HEK293 (cell line): ENCODE measurements at regions not wholly inside any gene's neighbourhood (a gene's known extent, or its start where the extent isn't known, plus 50 kb on each side); places are given as distances from the start of the nearest gene placed in this dataset.

Source experiments
- CTCF ChIA-PET: fragments of 350-600 bp; formaldehyde crosslinking; extraction: SDS; loops from one replicate; lab custom pipeline; 2021; ENCODE audit warnings: antibody characterized with exemption; lab: Yijun Ruan, JAX
- POLR2A ChIA-PET: fragments of 300-600 bp; formaldehyde crosslinking; extraction: SDS; loops from one replicate; lab custom pipeline; 2020; ENCODE audit warnings: antibody characterized with exemption, inconsistent platforms; lab: Yijun Ruan, JAX
- H3K27ac ChIP-seq: fragments of 200-500 bp; sonication (Bioruptor generic); 2 replicates; pipeline ENCODE4 v1.5.1; 2014; ENCODE audit warnings: low read depth, low read length, control low read depth, inconsistent platforms; ENCODE audit errors: extremely low read depth
- H3K36me3 ChIP-seq, 2 experiments: fragments of 200-500 bp in 1 of 2; sonication (Bioruptor generic) in 1 of 2; 1 replicate in 1 of 2; 2 replicates in 1 of 2; pipeline ENCODE4 v1.5.1; 2014 to 2017; ENCODE audit warnings: inconsistent platforms in 2 of 2, low read length in 2 of 2; ENCODE audit not compliant: control insufficient read depth in 2 of 2, insufficient read depth in 1 of 2
- H3K4me1 ChIP-seq: fragments of 200-500 bp; sonication (Bioruptor generic); 2 replicates; pipeline ENCODE4 v1.5.1; 2014; ENCODE audit warnings: mild to moderate bottlenecking, low read length, inconsistent platforms; ENCODE audit not compliant: control insufficient read depth, insufficient read depth
- H3K4me3 ChIP-seq: 2 replicates; pipeline ENCODE4 v1.5.1; 2011; ENCODE audit warnings: low read depth, mild to moderate bottlenecking, control low read depth, low read length, moderate library complexity
- H3K9me3 ChIP-seq: fragments of 200-500 bp; sonication (Bioruptor generic); 2 replicates; pipeline ENCODE4 v1.5.1; 2014; ENCODE audit warnings: low read depth, low read length, inconsistent platforms; ENCODE audit not compliant: control insufficient read depth, insufficient read depth
- HOXD13 ChIP-seq: sonication (generic); formaldehyde crosslinking; IDR thresholded peaks from 2 replicates; pipeline ENCODE4 v1.8.0; 2022; ENCODE audit warnings: missing genetic modification reagents, borderline replicate concordance
- INSM2 ChIP-seq: fragments of 450-650 bp; formaldehyde crosslinking; IDR thresholded peaks from 2 replicates; pipeline ENCODE4 v1.5.1; 2016; ENCODE audit warnings: missing biosample characterization, missing genetic modification characterization
- KLF10 ChIP-seq: fragments of 450-650 bp; IDR thresholded peaks from 2 replicates; pipeline ENCODE4 v1.5.1; 2018; ENCODE audit warnings: missing biosample characterization, mild to moderate bottlenecking, missing genetic modification characterization
- KLF8 ChIP-seq: fragments of 450-650 bp; formaldehyde crosslinking; IDR thresholded peaks from 2 replicates; pipeline ENCODE4 v1.5.1; 2016; ENCODE audit warnings: missing biosample characterization, missing genetic modification characterization
- ZBTB8A ChIP-seq: fragments of 450-650 bp; formaldehyde crosslinking; IDR thresholded peaks from 2 replicates; pipeline ENCODE4 v1.5.1; 2016; ENCODE audit warnings: missing biosample characterization, missing genetic modification characterization
- ZNF146 ChIP-seq: fragments of 450-650 bp; formaldehyde crosslinking; IDR thresholded peaks from 2 replicates; pipeline ENCODE4 v1.5.1; 2016; ENCODE audit warnings: missing biosample characterization, missing genetic modification characterization
- ZNF302 ChIP-seq: fragments of 450-650 bp; formaldehyde crosslinking; IDR thresholded peaks from 2 replicates; pipeline ENCODE4 v1.5.1; 2016; ENCODE audit warnings: missing biosample characterization, missing genetic modification characterization, low read depth
- ZNF324 ChIP-seq: fragments of 450-650 bp; formaldehyde crosslinking; IDR thresholded peaks from 2 replicates; pipeline ENCODE4 v1.5.1; 2016; ENCODE audit warnings: missing biosample characterization, missing genetic modification characterization
- ZNF335 ChIP-seq: fragments of 450-650 bp; formaldehyde crosslinking; conservative IDR thresholded peaks from 2 replicates; pipeline ENCODE4 v1.5.1; 2016; ENCODE audit warnings: missing biosample characterization, missing genetic modification characterization
- ZNF510 ChIP-seq: fragments of 450-650 bp; formaldehyde crosslinking; IDR thresholded peaks from 2 replicates; pipeline ENCODE4 v1.5.1; 2018; ENCODE audit warnings: mild to moderate bottlenecking, missing genetic modification characterization, missing biosample characterization; ENCODE audit not compliant: insufficient replicate concordance
- ZNF610 ChIP-seq: fragments of 450-650 bp; formaldehyde crosslinking; IDR thresholded peaks from 2 replicates; pipeline ENCODE4 v1.5.1; 2016; ENCODE audit warnings: missing biosample characterization, missing genetic modification characterization, borderline replicate concordance
- ZNF747 ChIP-seq: fragments of 450-650 bp; formaldehyde crosslinking; IDR thresholded peaks from 2 replicates; pipeline ENCODE4 v1.5.1; 2016; ENCODE audit warnings: missing biosample characterization, missing genetic modification characterization
- ZNF837 ChIP-seq: fragments of 450-650 bp; formaldehyde crosslinking; IDR thresholded peaks from 2 replicates; pipeline ENCODE4 v1.5.1; 2016; ENCODE audit warnings: missing biosample characterization, missing genetic modification characterization
- TF ChIP-seq, protein P1 (sequence below): fragments of 450-650 bp; formaldehyde crosslinking; IDR thresholded peaks from 2 replicates; pipeline ENCODE4 v1.5.1; 2016; ENCODE audit warnings: missing biosample characterization, missing genetic modification characterization
- TF ChIP-seq, protein P2 (sequence below): fragments of 450-650 bp; formaldehyde crosslinking; IDR thresholded peaks from 2 replicates; pipeline ENCODE4 v1.5.1; 2017; ENCODE audit warnings: missing biosample characterization, missing genetic modification characterization
- TF ChIP-seq, protein P3 (sequence below): fragments of 450-650 bp; formaldehyde crosslinking; IDR thresholded peaks from 2 replicates; pipeline ENCODE4 v1.5.1; 2017; ENCODE audit warnings: missing biosample characterization, missing genetic modification characterization

GRCh38 chr4:45131020-45131419, 404.7 kb upstream of the GNPDA2 start:
- no peaks in the 10 kb centered on the region for H3K36me3 ChIP-seq
- CTCF ChIA-PET = no interaction called here
- TF ChIP-seq, protein P1, sequence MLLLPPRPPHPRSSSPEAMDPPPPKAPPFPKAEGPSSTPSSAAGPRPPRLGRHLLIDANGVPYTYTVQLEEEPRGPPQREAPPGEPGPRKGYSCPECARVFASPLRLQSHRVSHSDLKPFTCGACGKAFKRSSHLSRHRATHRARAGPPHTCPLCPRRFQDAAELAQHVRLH = no peak
- TF ChIP-seq ZBTB8A (tag by site-specific recombination) (no peak), ZNF747 (tag by site-specific recombination) (no peak), ZNF610 (tag by site-specific recombination) (no peak), KLF8 (tag by site-specific recombination) (no peak), HOXD13 (CRISPR knock-in tag) (no peak), ZNF324 (no peak), ZNF146 (no peak), ZNF510 (tag by site-specific recombination) (no peak)
- TF ChIP-seq, protein P2, sequence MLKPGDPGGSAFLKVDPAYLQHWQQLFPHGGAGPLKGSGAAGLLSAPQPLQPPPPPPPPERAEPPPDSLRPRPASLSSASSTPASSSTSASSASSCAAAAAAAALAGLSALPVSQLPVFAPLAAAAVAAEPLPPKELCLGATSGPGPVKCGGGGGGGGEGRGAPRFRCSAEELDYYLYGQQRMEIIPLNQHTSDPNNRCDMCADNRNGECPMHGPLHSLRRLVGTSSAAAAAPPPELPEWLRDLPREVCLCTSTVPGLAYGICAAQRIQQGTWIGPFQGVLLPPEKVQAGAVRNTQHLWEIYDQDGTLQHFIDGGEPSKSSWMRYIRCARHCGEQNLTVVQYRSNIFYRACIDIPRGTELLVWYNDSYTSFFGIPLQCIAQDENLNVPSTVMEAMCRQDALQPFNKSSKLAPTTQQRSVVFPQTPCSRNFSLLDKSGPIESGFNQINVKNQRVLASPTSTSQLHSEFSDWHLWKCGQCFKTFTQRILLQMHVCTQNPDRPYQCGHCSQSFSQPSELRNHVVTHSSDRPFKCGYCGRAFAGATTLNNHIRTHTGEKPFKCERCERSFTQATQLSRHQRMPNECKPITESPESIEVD (tag by site-specific recombination) = no peak
- TF ChIP-seq, protein P3, sequence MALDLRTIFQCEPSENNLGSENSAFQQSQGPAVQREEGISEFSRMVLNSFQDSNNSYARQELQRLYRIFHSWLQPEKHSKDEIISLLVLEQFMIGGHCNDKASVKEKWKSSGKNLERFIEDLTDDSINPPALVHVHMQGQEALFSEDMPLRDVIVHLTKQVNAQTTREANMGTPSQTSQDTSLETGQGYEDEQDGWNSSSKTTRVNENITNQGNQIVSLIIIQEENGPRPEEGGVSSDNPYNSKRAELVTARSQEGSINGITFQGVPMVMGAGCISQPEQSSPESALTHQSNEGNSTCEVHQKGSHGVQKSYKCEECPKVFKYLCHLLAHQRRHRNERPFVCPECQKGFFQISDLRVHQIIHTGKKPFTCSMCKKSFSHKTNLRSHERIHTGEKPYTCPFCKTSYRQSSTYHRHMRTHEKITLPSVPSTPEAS (tag by site-specific recombination) = no peak
- TF ChIP-seq, all 188 proteins: peak for 0
- H3K27ac ChIP-seq = no peak overlapping the region
- H3K9me3 ChIP-seq = no peaks in the 10 kb centered on the region
- H3K4me1 ChIP-seq = no peaks in the 10 kb centered on the region
- H3K4me3 ChIP-seq = no peak overlapping the region
- POLR2A ChIA-PET = no interaction called here

DNA sequence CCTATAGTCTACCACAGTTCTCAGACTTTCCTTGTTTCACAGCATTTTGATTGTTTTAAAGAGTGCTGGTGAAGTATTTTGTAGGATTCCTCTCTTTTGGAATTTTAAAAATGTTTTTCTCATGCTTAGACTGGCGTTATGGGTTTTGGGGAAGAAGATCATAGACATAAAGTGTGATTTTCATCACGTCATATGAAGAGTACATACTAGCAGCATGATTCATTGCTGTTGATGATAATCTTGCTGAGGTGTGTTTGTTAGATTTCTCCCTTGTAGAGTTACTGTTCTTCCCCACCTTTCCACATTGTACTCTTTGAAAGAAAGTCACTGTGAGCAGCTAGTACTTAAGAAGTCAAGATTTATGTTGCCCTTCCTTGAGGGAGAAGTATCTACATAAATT, 396.1 kb upstream of the GNPDA2 start:
- CTCF ChIA-PET = no interaction called here
- Histone ChIP-seq H3K4me1 (no peaks in the 10 kb centered on the region), H3K27ac (no peak overlapping the region), H3K4me3 (no peak overlapping the region)
- no peak for TF ChIP-seq INSM2 (tag by site-specific recombination)
- TF ChIP-seq, all 188 proteins: peak for 0
- POLR2A ChIA-PET = no interaction called here
- Histone ChIP-seq H3K36me3 (no peaks in the 10 kb centered on the region), H3K9me3 (no peaks in the 10 kb centered on the region)

GRCh38 chr4:45121426-45121975, 395.1 kb upstream of the GNPDA2 start:
- Histone ChIP-seq H3K27ac (no peak overlapping the region), H3K4me1 (no peaks in the 10 kb centered on the region), H3K4me3 (no peak overlapping the region), H3K9me3 (no peaks in the 10 kb centered on the region), H3K36me3 (no peaks in the 10 kb centered on the region)
- no peak for TF ChIP-seq ZNF837
- TF ChIP-seq KLF10 (tag by site-specific recombination) = no peak
- POLR2A ChIA-PET = no interaction called here
- CTCF ChIA-PET = no interaction called here

DNA sequence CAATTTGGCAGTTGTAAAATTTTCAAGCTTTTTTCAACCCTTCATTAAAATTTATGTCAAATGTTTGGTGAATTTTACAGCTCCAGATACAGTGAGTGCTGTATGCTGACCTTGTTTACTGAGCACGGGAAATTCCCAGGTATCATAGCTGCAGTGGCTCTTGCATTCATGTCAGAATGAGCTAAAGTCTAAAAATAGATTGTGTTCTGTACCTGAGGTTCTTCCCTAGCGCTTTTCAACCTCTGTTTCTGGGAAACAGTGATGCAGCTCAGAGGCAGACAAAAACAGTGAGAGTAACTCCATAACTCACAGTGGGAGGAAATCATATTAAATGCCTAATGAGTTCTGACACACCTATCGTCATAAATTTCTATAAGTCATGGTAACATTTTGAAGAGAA, 393.8 kb upstream of the GNPDA2 start:
- CTCF ChIA-PET = no interaction called here
- TF ChIP-seq ZNF335 (tag by site-specific recombination) (no peak), ZNF302 (tag by site-specific recombination) (no peak)
- POLR2A ChIA-PET = no interaction called here
- no peaks in the 10 kb centered on the region for H3K36me3 ChIP-seq
- no peaks in the 10 kb centered on the region for H3K9me3 ChIP-seq
- no peaks in the 10 kb centered on the region for H3K4me1 ChIP-seq
- no peak overlapping the region for H3K27ac ChIP-seq
- no peak overlapping the region for H3K4me3 ChIP-seq
